Right atrium auricular region (tissue), 2 donors: ENCODE measurements at regions not wholly inside any gene's neighbourhood (a gene's known extent, or its start where the extent isn't known, plus 50 kb on each side); places are given as distances from the start of the nearest gene placed in this dataset.

Source experiments
- DNase-seq: peaks from one replicate; pipeline ENCODE4 v3.0.0-alpha.2; 2019; ENCODE audit warnings: low spot score
- H3K27ac ChIP-seq, 2 donors: fragments of 200-600 bp; sonication (generic); 1 replicate in 1 of 2; 2 replicates in 1 of 2; pipeline ENCODE4 v1.5.1; 2016 to 2019
- H3K27me3 ChIP-seq, 2 donors: fragments of 200-600 bp; sonication (generic); one replicate each; pipeline versions ENCODE4 v1.5.1 to v1.6.0; 2017 to 2019
- H3K36me3 ChIP-seq: fragments of 200-600 bp; sonication (generic); one replicate; pipeline ENCODE4 v1.5.1; 2016
- H3K4me1 ChIP-seq, 2 donors: fragments of 200-600 bp; sonication (generic); one replicate each; pipeline versions ENCODE4 v1.5.1 to v1.6.0; 2017 to 2019
- H3K4me3 ChIP-seq, 2 donors: fragments of 200-600 bp; sonication (generic); 1 replicate in 1 of 2; 2 replicates in 1 of 2; pipeline ENCODE4 v1.5.1; 2017 to 2019; ENCODE audit warnings: mild to moderate bottlenecking in 1 of 2, moderate library complexity in 1 of 2
- H3K9me3 ChIP-seq, 2 donors: fragments of 200-600 bp; sonication (generic); one replicate each; pipeline ENCODE4 v1.5.1; 2019
- TF ChIP-seq, protein P1 (sequence below), 2 donors: fragments of 200-600 bp; sonication (generic); IDR thresholded peaks; one replicate each; pipeline ENCODE4 v1.5.1; 2019; ENCODE audit warnings: antibody characterized with exemption in 2 of 2

DNA sequence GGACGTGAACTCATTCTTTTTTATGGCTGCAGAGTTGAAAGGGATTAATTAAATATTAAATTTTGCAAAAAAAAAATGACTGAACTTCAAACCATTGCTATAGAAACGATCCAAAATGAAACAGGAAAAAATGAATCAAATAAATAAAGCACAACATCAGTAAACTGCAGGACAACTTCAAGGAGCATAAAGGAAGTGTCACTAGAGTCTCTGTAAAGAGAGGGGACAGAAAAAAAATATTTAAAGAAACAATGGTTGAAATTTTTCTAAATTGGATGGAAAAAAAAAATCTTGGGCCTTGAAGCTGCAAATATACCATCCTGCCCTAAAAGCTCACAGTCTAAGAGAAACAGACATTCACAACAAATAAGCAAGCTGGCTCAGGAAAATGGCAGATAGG lies 339.3 kb upstream of the INTU start:
- TF ChIP-seq, protein P1, sequence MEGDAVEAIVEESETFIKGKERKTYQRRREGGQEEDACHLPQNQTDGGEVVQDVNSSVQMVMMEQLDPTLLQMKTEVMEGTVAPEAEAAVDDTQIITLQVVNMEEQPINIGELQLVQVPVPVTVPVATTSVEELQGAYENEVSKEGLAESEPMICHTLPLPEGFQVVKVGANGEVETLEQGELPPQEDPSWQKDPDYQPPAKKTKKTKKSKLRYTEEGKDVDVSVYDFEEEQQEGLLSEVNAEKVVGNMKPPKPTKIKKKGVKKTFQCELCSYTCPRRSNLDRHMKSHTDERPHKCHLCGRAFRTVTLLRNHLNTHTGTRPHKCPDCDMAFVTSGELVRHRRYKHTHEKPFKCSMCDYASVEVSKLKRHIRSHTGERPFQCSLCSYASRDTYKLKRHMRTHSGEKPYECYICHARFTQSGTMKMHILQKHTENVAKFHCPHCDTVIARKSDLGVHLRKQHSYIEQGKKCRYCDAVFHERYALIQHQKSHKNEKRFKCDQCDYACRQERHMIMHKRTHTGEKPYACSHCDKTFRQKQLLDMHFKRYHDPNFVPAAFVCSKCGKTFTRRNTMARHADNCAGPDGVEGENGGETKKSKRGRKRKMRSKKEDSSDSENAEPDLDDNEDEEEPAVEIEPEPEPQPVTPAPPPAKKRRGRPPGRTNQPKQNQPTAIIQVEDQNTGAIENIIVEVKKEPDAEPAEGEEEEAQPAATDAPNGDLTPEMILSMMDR (IDR thresholded peaks at IDR 0.05) = no peak
- H3K36me3 ChIP-seq = no peaks in the 10 kb centered on the region
- no peak for DNase-seq

DNA sequence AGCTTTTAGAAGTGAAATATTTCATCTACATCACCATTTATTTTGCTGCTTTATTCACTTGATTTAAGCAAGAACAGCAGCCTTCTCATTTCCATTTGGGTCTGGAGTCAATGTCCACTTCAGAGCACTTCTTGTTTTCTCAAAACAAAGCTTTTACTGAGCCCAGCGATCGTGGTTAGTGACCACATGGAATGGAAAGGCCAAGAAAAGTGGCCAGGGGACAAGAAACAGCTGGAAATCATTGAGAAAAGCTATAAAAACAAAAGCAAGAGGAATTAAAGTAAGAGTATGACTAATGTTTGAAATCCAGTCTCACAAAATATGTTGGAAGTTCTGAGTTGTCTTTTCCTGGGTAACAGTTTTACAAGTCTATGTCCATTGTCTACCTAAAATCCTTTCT lies 328.4 kb upstream of the INTU start:
- no peak for DNase-seq

More for the DNA sequence above, 339.3 kb upstream of the INTU start:
- peaks cover 3 to 16% of the 10 kb centered on the region in 2 donors for H3K9me3 ChIP-seq
- no peaks in the 10 kb centered on the region for H3K4me1 ChIP-seq
- H3K27ac ChIP-seq = no peak overlapping the region
- H3K4me3 ChIP-seq = no peak overlapping the region
- H3K27me3 ChIP-seq = no peaks in the 10 kb centered on the region

DNA sequence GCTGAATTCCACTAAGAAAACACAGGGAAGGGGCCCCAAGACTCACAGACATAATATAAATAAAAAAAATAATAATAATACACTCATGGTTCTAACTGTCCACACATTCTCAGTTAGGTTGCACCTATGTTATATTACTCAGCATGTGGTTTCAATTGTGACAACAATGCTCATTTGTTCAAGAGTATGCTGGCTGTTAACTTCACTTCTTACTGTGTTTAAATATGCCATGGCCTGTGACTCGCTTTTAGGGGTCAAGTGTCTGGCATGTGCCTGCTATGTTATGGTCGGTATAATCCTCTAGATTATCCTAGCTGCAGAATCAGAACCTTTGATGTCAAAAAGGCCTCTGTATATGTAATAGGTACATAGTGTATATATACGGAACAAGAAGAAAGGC lies 324.8 kb upstream of the INTU start:
- Histone ChIP-seq H3K9me3 (peaks cover 0 to 8% of the 10 kb centered on the region in 2 donors), H3K4me3 (no peak overlapping the region), H3K36me3 (no peaks in the 10 kb centered on the region), H3K4me1 (no peaks in the 10 kb centered on the region), H3K27ac (no peak overlapping the region), H3K27me3 (no peaks in the 10 kb centered on the region)
- TF ChIP-seq, protein P1 (IDR thresholded peaks at IDR 0.05) = no peak
- no peak for DNase-seq

More for the DNA sequence above, 328.4 kb upstream of the INTU start:
- Histone ChIP-seq H3K36me3 (no peaks in the 10 kb centered on the region), H3K9me3 (peaks cover 0 to 17% of the 10 kb centered on the region in 2 donors), H3K27me3 (no peaks in the 10 kb centered on the region), H3K4me1 (no peaks in the 10 kb centered on the region), H3K27ac (peak overlapping the region in 1 of 2 donors; percentile 35), H3K4me3 (no peak overlapping the region)
- TF ChIP-seq, protein P1 (IDR thresholded peaks at IDR 0.05) = no peak

DNA sequence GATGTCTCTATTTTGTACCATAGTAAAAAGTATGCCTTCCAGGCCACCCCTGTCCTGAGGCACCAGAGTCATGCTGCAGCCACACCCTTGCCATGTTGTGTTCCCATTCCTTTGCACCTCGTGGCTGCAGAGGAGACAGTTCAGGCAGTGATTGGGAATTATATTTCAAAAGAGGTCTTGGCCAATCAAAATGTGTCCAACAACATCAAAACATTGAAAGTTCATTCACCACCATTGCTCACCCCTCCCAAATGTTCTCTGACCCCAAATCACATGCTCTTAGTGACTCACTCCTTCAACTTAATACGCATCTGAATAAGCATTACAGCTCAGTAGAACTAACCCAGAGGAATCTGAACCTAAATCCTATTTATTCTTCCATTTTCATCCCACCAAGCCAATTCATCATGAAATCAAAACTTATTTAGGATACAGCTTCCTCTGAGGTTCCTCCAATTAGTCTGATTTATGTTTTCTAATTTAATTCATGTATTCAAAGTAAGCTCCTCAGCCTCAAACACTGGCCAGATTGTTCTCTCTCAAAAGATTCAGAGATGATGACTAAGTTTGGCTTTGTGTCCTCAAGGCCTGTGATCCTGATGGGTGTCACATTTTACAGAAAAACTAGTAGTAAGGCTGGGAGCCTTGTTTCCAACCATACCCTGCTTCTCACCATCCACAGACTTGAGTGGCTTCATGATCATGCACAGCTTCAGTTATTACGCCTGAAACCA lies 323.2 kb upstream of the INTU start:
- H3K27me3 ChIP-seq = no peaks in the 10 kb centered on the region
- no peak for DNase-seq
- peaks cover 0 to 24% of the 10 kb centered on the region in 2 donors for H3K9me3 ChIP-seq
- H3K4me1 ChIP-seq = no peaks in the 10 kb centered on the region
- no peak overlapping the region for H3K27ac ChIP-seq
- H3K4me3 ChIP-seq = no peak overlapping the region
- TF ChIP-seq, protein P1 (IDR thresholded peaks at IDR 0.05) = no peak
- H3K36me3 ChIP-seq = no peaks in the 10 kb centered on the region

DNA sequence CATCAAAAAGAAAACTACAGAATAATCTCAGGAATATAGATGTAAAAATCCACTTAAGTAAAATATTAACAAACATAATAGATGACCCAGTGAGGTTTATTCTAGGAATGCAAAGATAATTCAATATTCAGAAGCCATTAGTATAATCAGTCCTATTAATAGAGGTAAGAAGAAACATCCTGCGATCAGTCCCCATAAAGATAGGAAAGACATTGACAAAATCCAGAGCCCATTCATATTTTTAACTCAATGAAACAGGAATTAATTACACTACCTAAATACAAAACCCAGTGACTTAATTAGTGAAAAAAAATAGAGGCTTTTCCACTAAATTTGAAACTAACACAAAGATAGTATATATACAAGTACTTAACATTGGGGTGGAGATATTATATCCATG lies 321.4 kb upstream of the INTU start:
- Histone ChIP-seq H3K9me3 (peaks cover 0 to 32% of the 10 kb centered on the region in 2 donors), H3K4me3 (no peak overlapping the region), H3K36me3 (no peaks in the 10 kb centered on the region), H3K27me3 (no peaks in the 10 kb centered on the region), H3K4me1 (no peaks in the 10 kb centered on the region), H3K27ac (no peak overlapping the region)
- TF ChIP-seq, protein P1 (IDR thresholded peaks at IDR 0.05) = no peak
- no peak for DNase-seq

DNA sequence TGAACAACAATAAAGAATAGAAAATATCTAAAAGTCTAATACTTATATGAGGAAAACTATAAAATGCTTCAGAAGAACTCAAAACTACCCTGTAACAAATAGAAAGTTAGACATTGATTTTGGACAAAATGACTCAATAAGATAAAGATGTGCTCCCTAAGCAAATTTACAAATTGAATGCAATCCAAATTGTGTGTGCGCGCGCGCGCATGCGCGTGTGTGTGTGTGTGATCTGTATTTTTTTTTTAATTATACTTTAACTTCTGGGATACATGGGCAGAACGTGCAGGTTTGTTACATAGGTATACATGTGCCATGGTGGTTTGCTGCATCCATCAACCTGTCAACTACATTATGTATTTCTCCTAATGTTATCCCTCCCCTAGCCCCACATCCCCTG lies 320.8 kb upstream of the INTU start:
- Histone ChIP-seq H3K4me3 (no peak overlapping the region), H3K9me3 (peaks cover 0 to 32% of the 10 kb centered on the region in 2 donors), H3K4me1 (no peaks in the 10 kb centered on the region), H3K27ac (no peak overlapping the region), H3K36me3 (no peaks in the 10 kb centered on the region), H3K27me3 (no peaks in the 10 kb centered on the region)
- no peak for DNase-seq
- TF ChIP-seq, protein P1 (IDR thresholded peaks at IDR 0.05) = no peak
